DOHH2 (cell line): ENCODE measurements at regions not wholly inside any gene's neighbourhood (a gene's known extent, or its start where the extent isn't known, plus 50 kb on each side); places are given as distances from the start of the nearest gene placed in this dataset.
"Not testable (repeated sequence)": the region's sequence is repeated elsewhere in the genome, so short reads cannot be mapped to it uniquely, and the experiment has no call there.

Experiments
- H3F3A ChIP-seq: fragments of 200-600 bp; sonication (generic), shearing (Covaris generic); 2 replicates; pipeline ENCODE4 v1.6.0; 2016; ENCODE audit warnings: antibody characterized with exemption, mild to moderate bottlenecking; ENCODE audit not compliant: control insufficient read depth, insufficient read depth
- H3K27ac ChIP-seq: fragments of 200-600 bp; sonication (generic); 2 replicates; pipeline ENCODE4 v1.5.1; 2014; ENCODE audit warnings: low read depth, mild to moderate bottlenecking, low read length, moderate library complexity
- H3K27me3 ChIP-seq: fragments of 200-600 bp; sonication (generic); 2 replicates; pipeline ENCODE4 v1.6.1; 2014; ENCODE audit warnings: mild to moderate bottlenecking, low read length, mixed read lengths; ENCODE audit not compliant: control insufficient read depth
- H3K36me3 ChIP-seq: fragments of 200-600 bp; sonication (generic); 2 replicates; pipeline ENCODE4 v1.6.1; 2014; ENCODE audit warnings: mild to moderate bottlenecking, low read length, moderate library complexity, mixed read lengths; ENCODE audit not compliant: control insufficient read depth
- H3K4me1 ChIP-seq: fragments of 200-600 bp; sonication (generic); 2 replicates; pipeline ENCODE4 v1.6.1; 2014; ENCODE audit warnings: mild to moderate bottlenecking, low read length, mixed read lengths; ENCODE audit not compliant: control insufficient read depth
- H3K4me2 ChIP-seq: fragments of 200-600 bp; sonication (generic); 2 replicates; pipeline ENCODE4 v1.6.0; 2014; ENCODE audit warnings: mild to moderate bottlenecking, low read length, moderate library complexity
- H3K4me3 ChIP-seq: fragments of 200-600 bp; sonication (generic); 2 replicates; pipeline ENCODE4 v1.5.1; 2014; ENCODE audit warnings: mild to moderate bottlenecking, low read length, mixed read lengths
- H3K79me2 ChIP-seq: fragments of 200-600 bp; sonication (generic); 2 replicates; pipeline ENCODE4 v1.6.1; 2014; ENCODE audit warnings: mild to moderate bottlenecking, low read length, mixed read lengths; ENCODE audit not compliant: control insufficient read depth
- H3K9me2 ChIP-seq: fragments of 200-600 bp; sonication (generic); replicated peaks from 2 replicates; pipeline ENCODE4 v1.6.1; 2014; ENCODE audit warnings: mild to moderate bottlenecking, low read length, mixed read lengths; ENCODE audit not compliant: control insufficient read depth
- H3K9me3 ChIP-seq: fragments of 200-600 bp; sonication (generic); 2 replicates; pipeline ENCODE4 v1.6.1; 2014; ENCODE audit warnings: antibody characterized with exemption, low read length, mixed read lengths; ENCODE audit not compliant: control insufficient read depth, insufficient read depth
- H4K20me1 ChIP-seq: fragments of 200-600 bp; sonication (generic); 2 replicates; pipeline ENCODE4 v1.6.0; 2014; ENCODE audit warnings: low read depth, mild to moderate bottlenecking, antibody characterized with exemption, low read length, moderate library complexity; ENCODE audit not compliant: control insufficient read depth, insufficient read depth
- EZH2phosphoT487 ChIP-seq: fragments of 200-600 bp; sonication (generic); IDR thresholded peaks from 2 replicates; pipeline ENCODE4 v1.6.1; 2017; ENCODE audit warnings: borderline replicate concordance, mild to moderate bottlenecking, antibody characterized with exemption, low read length, moderate library complexity, mixed read lengths
- TF ChIP-seq, protein P1 (sequence below): fragments of 200-600 bp; sonication (generic); IDR thresholded peaks from one replicate; pipeline ENCODE4 v1.5.1; 2014; ENCODE audit warnings: antibody characterized with exemption, mild to moderate bottlenecking, low read depth, low read length; ENCODE audit not compliant: poor library complexity, severe bottlenecking

DNA sequence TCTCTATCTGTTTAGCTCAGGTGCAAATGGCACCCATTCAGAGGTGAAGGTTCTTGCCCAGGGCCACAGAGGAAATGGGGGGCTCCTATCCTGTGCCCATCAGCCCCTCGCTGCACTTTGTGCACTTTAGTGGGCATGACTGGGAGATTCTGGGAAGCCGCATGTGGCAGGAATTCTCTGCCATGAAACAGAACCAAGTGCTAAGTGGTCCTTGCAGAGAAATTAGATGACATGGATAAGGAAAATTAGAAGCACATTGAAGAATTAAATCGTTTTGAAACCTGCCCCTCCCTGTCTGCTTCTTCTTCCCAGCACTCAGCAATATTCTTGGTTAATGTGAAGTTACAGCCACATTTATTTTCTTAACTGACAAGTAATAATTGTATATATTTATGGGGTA, 185.2 kb upstream of the RTL1 start:
- Histone ChIP-seq H3K36me3 (no peaks in the 10 kb centered on the region), H3K4me1 (no peaks in the 10 kb centered on the region), H3K27ac (no peak overlapping the region), H3K4me2 (no peak overlapping the region), H3K9me3 (no peaks in the 10 kb centered on the region), H3F3A (no peaks in the 10 kb centered on the region), H4K20me1 (no peaks in the 10 kb centered on the region), H3K4me3 (no peak overlapping the region), H3K79me2 (no peaks in the 10 kb centered on the region), H3K9me2 (no peaks in the 10 kb centered on the region), H3K27me3 (no peaks in the 10 kb centered on the region)
- no peak for TF ChIP-seq EZH2phosphoT487
- TF ChIP-seq, protein P1, sequence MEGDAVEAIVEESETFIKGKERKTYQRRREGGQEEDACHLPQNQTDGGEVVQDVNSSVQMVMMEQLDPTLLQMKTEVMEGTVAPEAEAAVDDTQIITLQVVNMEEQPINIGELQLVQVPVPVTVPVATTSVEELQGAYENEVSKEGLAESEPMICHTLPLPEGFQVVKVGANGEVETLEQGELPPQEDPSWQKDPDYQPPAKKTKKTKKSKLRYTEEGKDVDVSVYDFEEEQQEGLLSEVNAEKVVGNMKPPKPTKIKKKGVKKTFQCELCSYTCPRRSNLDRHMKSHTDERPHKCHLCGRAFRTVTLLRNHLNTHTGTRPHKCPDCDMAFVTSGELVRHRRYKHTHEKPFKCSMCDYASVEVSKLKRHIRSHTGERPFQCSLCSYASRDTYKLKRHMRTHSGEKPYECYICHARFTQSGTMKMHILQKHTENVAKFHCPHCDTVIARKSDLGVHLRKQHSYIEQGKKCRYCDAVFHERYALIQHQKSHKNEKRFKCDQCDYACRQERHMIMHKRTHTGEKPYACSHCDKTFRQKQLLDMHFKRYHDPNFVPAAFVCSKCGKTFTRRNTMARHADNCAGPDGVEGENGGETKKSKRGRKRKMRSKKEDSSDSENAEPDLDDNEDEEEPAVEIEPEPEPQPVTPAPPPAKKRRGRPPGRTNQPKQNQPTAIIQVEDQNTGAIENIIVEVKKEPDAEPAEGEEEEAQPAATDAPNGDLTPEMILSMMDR, result no peak

DNA sequence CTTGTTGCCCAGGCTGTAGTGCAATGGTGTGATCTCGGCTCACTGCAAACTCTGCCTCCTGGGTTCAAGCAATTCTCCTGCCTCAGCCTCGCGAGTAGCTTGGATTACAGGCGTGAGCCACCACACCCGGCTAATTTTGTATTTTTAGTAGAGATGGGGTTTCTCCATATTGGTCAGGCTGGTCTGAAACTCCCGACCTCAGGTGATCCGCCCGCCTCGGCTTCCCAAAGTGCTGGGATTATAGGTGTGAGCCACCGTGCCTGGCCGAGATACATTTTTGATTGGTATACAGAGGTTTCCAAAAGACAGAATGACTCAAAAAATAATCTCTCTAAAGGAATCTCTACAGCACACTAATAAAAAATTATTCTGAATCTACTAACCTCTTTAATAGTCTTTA, 187.0 kb upstream of the RTL1 start:
- not testable (repeated sequence) for H3K79me2 ChIP-seq, H3K4me1 ChIP-seq, H3K27me3 ChIP-seq, H3K9me3 ChIP-seq, H3K27ac ChIP-seq, H3K9me2 ChIP-seq, H4K20me1 ChIP-seq, H3K4me3 ChIP-seq, H3K4me2 ChIP-seq, H3F3A ChIP-seq, H3K36me3 ChIP-seq

DNA sequence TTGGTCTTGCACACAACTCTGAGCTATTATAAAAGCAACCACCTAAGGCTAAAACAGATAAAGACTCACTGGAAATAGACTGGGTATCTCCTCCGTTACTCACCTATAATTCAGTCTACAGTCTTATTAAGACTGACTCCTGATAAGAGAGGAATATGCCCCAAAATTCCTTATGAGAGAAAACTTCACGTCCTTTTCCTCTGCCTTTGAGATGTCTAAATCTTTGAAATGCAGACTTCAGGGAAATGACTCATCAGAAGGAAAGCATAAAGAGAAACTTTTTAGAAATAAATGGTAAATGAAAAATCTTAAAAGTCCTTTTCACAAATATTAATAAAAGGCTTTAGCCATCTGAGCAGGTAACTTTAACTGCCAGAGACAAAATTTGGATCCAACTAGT, 187.5 kb upstream of the RTL1 start:
- Histone ChIP-seq H3K36me3 (no peaks in the 10 kb centered on the region), H3K27ac (no peak overlapping the region), H3K4me3 (no peak overlapping the region), H3K79me2 (no peaks in the 10 kb centered on the region), H3F3A (no peaks in the 10 kb centered on the region), H3K27me3 (peaks cover 3% of the 10 kb centered on the region; the same call in 1 of the 2 replicates), H3K4me1 (no peaks in the 10 kb centered on the region), H3K9me2 (no peaks in the 10 kb centered on the region), H3K9me3 (no peaks in the 10 kb centered on the region), H3K4me2 (no peak overlapping the region), H4K20me1 (no peaks in the 10 kb centered on the region)
- TF ChIP-seq EZH2phosphoT487, result no peak
- TF ChIP-seq, protein P1, result no peak

- not testable (repeated sequence) for H3K4me1 ChIP-seq, H3K4me2 ChIP-seq, H3F3A ChIP-seq, H3K4me3 ChIP-seq, H3K36me3 ChIP-seq, H3K9me3 ChIP-seq, H3K9me2 ChIP-seq, H3K27ac ChIP-seq, H4K20me1 ChIP-seq, H3K79me2 ChIP-seq
- peaks cover 15% of the 10 kb centered on the region for H3K27me3 ChIP-seq
These were observed 191.4 kb upstream of the RTL1 start for GRCh38 chr14:101094916-101095315.
